ENCODE measurements at regions not wholly inside any gene's neighbourhood (a gene's known extent, or its start where the extent isn't known, plus 50 kb on each side); places are given as distances from the start of the nearest gene placed in this dataset.
"Not testable (repeated sequence)": the region's sequence is repeated elsewhere in the genome, so short reads cannot be mapped to it uniquely, and the experiment has no call there.

- DNase-seq = no peak
Measured at GRCh38 chr6:50358113-50358512, 308.4 kb upstream of the DEFB112 start.

GRCh38 chr6:50361641-50362331 is 312.1 kb upstream of the DEFB112 start:
- DNase-seq = no peak

GRCh38 chr6:50362706-50363105 is 313.0 kb upstream of the DEFB112 start:
- no peak for DNase-seq

DNA sequence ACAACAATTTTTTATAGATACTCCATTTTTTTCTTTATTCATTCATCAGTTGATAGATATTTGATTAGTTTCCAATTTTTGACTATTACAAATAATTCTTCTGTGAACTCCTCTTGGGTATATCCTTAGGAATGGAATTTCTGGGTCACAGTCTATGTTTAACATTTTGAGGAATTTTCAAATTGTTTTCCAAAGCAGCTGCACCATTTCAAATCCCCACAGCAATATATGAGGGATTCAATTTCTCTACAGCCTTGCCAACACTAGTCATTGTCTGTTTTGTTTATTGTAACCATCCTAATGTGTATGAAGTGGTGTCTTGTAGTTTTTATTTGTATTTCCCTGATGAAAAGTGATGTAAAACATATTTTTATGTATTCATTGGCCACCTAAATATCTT is 320.3 kb upstream of the DEFB112 start:
- DNase-seq = no peak

DNA sequence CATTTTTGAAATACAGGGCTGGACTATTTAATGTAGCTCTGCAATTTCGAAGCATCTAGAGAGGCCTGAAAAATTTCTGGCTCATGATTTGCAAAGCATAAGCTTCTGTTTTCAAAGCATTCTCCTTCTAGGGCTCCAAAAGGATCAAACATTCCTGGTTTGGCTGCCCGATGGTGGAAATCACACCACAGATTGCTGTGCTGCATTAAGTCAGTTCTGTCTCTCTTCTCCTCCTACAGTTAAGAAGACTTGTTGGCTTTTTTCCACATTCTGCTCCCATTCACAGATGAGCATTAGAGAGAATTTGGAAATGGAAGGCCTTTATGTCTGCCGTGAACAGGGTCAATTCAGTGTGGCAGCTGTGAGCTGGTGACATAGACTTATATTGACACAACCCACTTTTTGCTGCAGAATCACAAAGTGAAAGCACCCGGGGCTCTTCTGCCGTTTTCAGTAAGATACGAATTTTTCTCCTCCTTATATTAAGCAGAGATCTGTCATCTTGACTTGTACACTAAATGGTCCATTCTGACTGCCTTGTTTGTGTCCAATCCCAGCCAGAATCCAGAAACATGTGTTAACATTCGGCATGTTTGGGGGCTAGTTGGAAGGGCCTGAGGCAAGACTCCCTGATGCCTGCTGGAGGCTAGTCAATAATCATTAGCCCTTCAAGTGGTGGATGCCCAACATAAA is 330.8 kb upstream of the DEFB112 start:
- no peak for DNase-seq

GRCh38 chr6:50381099-50381415 is 331.3 kb upstream of the DEFB112 start:
- DNase-seq = no peak

- DNase-seq = no peak
Measured at GRCh38 chr6:50390416-50390815, 322.9 kb upstream of the TFAP2D start.

- DNase-seq = not testable (repeated sequence)
Measured at GRCh38 chr6:50394139-50394538, 319.2 kb upstream of the TFAP2D start.

DNA sequence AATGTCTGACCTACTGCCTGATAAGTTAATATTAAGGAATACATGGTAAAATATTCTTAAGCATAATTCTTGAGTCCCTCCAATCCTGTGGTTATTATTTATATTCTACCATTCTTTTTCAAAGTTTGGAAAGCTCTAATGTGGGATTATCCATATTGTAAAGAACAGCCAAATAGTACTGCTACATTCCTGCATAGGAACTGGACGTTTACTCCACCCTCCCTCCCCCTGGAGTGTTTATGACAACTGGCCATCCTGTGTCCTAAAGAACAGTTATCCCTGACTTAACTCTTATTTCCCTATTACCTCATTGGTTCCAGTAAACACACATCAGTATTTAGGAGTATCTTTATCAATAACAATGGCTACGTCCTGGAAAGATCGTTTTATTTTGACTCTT is 308.7 kb upstream of the TFAP2D start:
- no peak for DNase-seq

GRCh38 chr6:50410579-50410978 is 302.7 kb upstream of the TFAP2D start:
- DNase-seq = no peak

GRCh38 chr6:50421041-50421440 is 292.3 kb upstream of the TFAP2D start:
- not testable (repeated sequence) for DNase-seq

- no peak for DNase-seq
Measured at GRCh38 chr6:50427267-50427666, 286.1 kb upstream of the TFAP2D start.

DNA sequence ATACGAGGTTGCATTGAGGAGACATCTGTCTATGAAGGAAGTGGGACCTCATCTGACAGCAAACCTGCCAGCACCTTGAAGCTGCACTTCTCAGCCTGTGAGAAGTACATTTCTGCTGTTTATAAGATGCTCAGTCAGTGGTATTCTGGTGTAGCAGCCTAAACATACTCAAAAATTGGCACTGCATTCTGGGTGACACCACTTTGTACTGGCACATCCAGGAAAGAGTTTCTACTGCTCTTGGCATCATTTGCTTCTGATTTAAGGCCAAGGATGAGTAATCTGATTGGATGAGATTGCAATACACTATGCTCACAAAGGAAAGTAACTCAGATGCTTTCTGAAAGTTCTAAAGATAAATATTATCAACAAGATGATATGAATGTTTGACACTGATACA is 275.4 kb upstream of the TFAP2D start:
- DNase-seq = no peak

GRCh38 chr6:50442531-50443040 is 270.7 kb upstream of the TFAP2D start:
- DNase-seq = no peak

DNA sequence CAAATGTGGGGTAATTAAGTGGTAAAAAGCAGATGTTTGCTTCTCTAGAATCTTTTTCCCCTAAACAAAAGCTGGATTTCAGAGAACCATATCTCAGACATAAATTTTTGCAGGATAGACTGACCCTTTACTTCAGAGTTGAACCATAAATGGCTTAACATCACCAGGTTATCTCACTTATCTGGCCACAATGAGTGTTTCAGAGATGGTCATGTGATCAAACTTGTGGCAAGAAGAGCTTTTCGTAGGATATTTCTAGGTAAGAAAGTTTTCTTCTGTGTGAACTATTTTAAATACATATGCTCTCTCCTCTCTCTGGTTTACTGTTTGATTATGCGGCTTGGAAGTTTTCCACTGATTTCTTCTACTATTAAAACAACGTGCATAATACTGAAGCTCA is 270.2 kb upstream of the TFAP2D start:
- DNase-seq = no peak

DNA sequence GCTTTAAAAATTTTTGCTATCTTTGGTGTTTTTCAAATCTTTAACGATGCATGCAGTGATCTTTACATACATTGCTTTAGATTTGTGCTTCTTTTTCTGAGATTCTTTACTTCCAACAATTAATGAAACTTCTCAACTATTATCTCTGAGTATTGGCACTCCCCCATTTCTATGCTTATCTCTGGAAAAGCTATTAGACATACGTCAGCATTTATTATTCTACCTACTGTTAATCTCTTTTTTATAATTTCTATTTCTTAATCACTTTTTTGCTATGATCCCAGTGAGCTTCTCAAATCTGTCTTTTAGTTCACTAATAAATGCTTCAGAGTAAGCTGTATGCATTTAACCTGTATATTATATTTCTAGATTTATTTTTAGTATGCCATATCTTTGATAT is 264.2 kb upstream of the TFAP2D start:
- DNase-seq = no peak

GRCh38 chr6:50451826-50452400 is 261.4 kb upstream of the TFAP2D start:
- DNase-seq = no peak

- DNase-seq = no peak
Measured at GRCh38 chr6:50455029-50455428, 258.3 kb upstream of the TFAP2D start.

GRCh38 chr6:50457351-50457750 is 256.0 kb upstream of the TFAP2D start:
- DNase-seq = no peak

GRCh38 chr6:50461696-50462095 is 251.6 kb upstream of the TFAP2D start:
- no peak for DNase-seq

GRCh38 chr6:50463931-50464330 is 249.4 kb upstream of the TFAP2D start:
- DNase-seq = no peak

DNA sequence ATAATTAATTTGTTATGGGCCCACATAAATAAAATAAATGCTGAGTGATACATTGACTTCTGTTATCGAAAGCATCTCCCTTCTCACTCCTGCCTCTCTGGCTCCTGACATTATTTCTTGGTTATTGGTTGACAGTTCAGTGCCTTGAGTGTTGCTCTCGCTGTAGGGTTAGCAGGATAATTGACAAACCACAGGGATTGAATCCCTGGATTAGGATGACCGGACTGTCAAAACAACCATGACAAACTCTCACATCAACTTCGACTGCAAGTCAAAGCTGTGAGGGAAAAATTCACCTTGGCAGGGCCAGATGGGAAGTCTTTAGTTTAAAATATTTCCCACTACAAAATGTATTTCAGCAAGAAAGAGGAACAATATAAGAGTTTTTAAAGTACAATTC is 245.4 kb upstream of the TFAP2D start:
- no peak for DNase-seq

- no peak for DNase-seq
Measured at GRCh38 chr6:50471041-50471440, 242.3 kb upstream of the TFAP2D start.

GRCh38 chr6:50510361-50510760 is 203.0 kb upstream of the TFAP2D start:
- DNase-seq = no peak
